ENCODE measurements at regions not wholly inside any gene's neighbourhood (a gene's known extent, or its start where the extent isn't known, plus 50 kb on each side); places are given as distances from the start of the nearest gene placed in this dataset.

GRCh38 chr2:126343136-126343535 lies 312.8 kb upstream of the GYPC start:
- TF ChIP-seq, protein P1, sequence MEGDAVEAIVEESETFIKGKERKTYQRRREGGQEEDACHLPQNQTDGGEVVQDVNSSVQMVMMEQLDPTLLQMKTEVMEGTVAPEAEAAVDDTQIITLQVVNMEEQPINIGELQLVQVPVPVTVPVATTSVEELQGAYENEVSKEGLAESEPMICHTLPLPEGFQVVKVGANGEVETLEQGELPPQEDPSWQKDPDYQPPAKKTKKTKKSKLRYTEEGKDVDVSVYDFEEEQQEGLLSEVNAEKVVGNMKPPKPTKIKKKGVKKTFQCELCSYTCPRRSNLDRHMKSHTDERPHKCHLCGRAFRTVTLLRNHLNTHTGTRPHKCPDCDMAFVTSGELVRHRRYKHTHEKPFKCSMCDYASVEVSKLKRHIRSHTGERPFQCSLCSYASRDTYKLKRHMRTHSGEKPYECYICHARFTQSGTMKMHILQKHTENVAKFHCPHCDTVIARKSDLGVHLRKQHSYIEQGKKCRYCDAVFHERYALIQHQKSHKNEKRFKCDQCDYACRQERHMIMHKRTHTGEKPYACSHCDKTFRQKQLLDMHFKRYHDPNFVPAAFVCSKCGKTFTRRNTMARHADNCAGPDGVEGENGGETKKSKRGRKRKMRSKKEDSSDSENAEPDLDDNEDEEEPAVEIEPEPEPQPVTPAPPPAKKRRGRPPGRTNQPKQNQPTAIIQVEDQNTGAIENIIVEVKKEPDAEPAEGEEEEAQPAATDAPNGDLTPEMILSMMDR (conservative IDR thresholded peaks at IDR 0.05 in 1 of 2, IDR thresholded peaks at IDR 0.05 in 1 of 2; ENCODE audit: extremely low read depth in 1 of 2, insufficient read depth in 1 of 2, low read depth in 1 of 2, low read length in 2 of 2), result no peak
- no peak for TF ChIP-seq EZH2 (IDR thresholded peaks at IDR 0.05; ENCODE audit: borderline replicate concordance, low read length)
